ENCODE measurements at regions not wholly inside any gene's neighbourhood (a gene's known extent, or its start where the extent isn't known, plus 50 kb on each side); places are given as distances from the start of the nearest gene placed in this dataset.

DNA sequence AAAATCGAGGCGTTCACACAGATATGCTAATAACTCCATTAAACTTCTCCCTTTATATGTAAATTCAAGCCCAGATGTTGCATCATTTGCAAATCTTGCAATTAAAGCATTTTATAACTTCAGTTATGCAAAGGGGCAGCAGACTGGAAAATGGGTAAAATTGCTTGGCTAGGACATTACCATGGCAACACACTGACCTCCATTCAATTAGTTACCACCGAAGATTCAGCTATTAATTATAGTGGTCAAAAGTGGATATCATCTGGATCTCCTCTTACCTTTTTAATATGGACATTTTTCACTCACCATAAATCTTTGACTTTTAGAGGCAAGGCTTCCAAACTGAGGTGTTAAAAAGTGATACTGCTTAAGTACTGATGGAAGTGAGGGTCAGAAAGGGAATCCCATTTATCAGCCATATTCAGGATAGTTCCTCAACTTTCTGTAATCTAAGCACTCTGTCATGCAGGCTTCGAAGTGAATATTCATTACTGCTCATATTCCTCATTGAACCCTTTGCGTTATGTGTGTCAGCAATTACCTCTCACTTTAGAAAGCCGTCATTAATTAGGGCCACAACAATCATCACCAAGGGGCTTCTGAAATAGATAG, 386.2 kb upstream of the ROBO2 start:
- intact Hi-C loops (cut with DNase I), result no loop called here
- H3K36me3 ChIP-seq, result no peaks in the 10 kb centered on the region
- H3K4me3 ChIP-seq, result no peak overlapping the region
- H3K4me1 ChIP-seq, result no peaks in the 10 kb centered on the region
- no peaks in the 10 kb centered on the region for H3K27me3 ChIP-seq
- H3K27ac ChIP-seq, result no peak overlapping the region
- no peaks in the 10 kb centered on the region for H3K9me3 ChIP-seq
- no peak for DNase-seq (ENCODE audit: low spot score in 2 of 2)
- TF ChIP-seq, protein P1, sequence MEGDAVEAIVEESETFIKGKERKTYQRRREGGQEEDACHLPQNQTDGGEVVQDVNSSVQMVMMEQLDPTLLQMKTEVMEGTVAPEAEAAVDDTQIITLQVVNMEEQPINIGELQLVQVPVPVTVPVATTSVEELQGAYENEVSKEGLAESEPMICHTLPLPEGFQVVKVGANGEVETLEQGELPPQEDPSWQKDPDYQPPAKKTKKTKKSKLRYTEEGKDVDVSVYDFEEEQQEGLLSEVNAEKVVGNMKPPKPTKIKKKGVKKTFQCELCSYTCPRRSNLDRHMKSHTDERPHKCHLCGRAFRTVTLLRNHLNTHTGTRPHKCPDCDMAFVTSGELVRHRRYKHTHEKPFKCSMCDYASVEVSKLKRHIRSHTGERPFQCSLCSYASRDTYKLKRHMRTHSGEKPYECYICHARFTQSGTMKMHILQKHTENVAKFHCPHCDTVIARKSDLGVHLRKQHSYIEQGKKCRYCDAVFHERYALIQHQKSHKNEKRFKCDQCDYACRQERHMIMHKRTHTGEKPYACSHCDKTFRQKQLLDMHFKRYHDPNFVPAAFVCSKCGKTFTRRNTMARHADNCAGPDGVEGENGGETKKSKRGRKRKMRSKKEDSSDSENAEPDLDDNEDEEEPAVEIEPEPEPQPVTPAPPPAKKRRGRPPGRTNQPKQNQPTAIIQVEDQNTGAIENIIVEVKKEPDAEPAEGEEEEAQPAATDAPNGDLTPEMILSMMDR (IDR thresholded peaks at IDR 0.05), result no peak

DNA sequence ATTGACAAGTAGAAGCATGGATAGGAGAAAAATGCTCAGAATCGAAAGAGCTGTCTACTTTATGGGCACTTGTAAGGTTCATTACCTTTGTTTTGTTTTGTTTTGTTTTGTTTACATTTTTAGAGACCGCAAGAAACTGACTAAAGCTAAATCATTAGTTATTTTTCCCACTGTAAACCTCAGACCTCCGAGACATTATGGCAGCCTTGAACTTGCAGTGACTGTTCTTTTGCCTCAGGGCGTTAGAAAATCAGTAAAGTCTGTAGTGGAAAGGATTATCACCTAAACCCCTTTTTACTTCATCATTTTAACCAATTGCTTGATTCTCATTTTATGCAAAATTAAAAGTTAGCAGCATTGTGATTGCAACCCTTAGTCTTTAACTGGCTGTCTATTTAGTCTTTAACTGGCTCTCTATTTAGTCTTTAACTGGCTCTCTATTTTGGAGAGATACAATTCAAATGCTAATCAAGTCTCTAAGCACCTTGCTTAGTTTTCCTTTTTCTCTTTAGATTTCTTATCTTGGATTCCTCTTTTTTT, 383.3 kb upstream of the ROBO2 start:
- TF ChIP-seq, protein P1 (IDR thresholded peaks at IDR 0.05), result no peak
- Histone ChIP-seq H3K27ac (no peak overlapping the region), H3K4me1 (no peaks in the 10 kb centered on the region), H3K4me3 (no peak overlapping the region), H3K27me3 (no peaks in the 10 kb centered on the region), H3K36me3 (no peaks in the 10 kb centered on the region), H3K9me3 (no peaks in the 10 kb centered on the region)
- no peak for DNase-seq (ENCODE audit: low spot score in 2 of 2)
- intact Hi-C loops (cut with DNase I), result no loop called here

DNA sequence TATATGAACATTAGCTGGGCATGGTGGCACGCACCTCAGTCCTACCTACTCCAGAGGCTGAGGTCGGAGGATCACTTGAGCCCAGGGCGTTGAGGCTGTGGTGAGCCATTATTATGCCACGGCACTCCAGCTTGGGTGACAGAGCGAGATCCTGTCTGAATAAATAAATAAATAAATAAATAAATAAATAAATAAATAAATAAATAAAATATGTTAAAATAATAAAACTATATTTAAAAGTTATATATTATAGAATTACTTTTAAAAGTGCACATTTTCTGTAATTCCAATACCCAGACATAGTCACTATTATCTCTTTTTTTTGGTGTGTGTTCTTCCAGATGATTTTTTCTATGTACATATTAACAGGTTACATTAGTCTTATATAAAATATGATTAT, 382.0 kb upstream of the ROBO2 start:
- Histone ChIP-seq H3K27me3 (no peaks in the 10 kb centered on the region), H3K4me3 (no peak overlapping the region), H3K27ac (no peak overlapping the region), H3K9me3 (no peaks in the 10 kb centered on the region), H3K36me3 (no peaks in the 10 kb centered on the region), H3K4me1 (no peaks in the 10 kb centered on the region)
- DNase-seq (ENCODE audit: low spot score in 2 of 2), result no peak
- intact Hi-C loops (cut with DNase I), result no loop called here
- TF ChIP-seq, protein P1 (IDR thresholded peaks at IDR 0.05), result no peak

DNA sequence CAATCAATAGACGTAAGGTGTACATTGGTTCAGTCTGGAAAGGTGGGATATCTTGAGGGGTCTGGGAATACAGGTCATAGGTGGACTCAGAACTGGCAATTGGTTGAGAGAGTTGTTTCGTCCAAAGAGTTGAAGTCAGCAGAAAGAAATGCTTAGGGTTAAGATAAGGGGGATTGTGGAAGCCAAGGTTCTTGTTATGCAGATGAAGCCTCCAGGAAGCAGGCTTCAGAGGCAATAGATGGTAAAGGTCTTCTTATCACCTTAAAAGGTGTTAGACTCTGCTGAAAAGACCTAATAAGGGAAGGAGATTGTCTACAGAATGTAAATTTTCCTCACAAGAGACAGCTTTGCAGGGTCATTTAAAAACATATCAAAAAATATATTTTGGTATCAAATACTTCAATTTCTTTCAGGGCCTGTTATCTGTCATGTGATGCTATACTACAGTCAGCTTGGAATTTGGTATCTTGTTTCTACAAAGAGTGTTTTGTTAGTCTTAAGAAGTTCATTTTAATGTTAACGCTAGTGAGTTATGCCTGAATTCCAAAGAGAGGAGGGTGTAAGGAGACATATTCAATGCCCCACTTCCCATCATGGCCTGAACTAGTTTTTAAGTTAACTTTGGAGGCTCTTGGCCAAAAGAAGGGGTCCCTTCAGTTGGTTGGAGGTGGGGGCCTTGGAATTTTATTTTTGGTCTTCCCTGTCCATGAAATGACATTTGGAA, 378.2 kb upstream of the ROBO2 start:
- H3K27me3 ChIP-seq, result no peaks in the 10 kb centered on the region
- intact Hi-C loops (cut with DNase I), result no loop called here
- no peak overlapping the region for H3K4me3 ChIP-seq
- no peaks in the 10 kb centered on the region for H3K36me3 ChIP-seq
- no peak for DNase-seq (ENCODE audit: low spot score in 2 of 2)
- no peak overlapping the region for H3K27ac ChIP-seq
- no peaks in the 10 kb centered on the region for H3K4me1 ChIP-seq
- no peaks in the 10 kb centered on the region for H3K9me3 ChIP-seq
- TF ChIP-seq, protein P1 (IDR thresholded peaks at IDR 0.05), result no peak

DNA sequence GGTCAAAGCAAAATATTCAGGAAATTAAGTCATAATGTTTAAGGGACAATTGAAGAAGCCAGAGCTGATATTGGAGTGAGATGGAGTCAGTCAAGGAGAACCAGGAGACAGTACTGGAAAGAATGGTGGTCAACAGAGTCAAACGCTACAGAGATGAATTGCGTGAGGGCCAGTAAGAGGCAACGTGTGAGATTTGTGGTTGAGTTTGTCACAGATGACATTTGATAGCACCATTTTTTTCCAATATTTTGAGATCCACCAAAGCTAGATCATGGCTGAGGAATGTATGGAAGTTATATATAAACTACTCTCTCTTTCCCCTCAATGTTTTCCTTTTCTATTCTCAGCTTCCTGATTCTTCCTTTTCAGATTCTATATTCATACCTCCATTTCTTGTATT, 375.1 kb upstream of the ROBO2 start:
- no peak overlapping the region for H3K4me3 ChIP-seq
- TF ChIP-seq, protein P1 (IDR thresholded peaks at IDR 0.05), result no peak
- no peaks in the 10 kb centered on the region for H3K9me3 ChIP-seq
- intact Hi-C loops (cut with DNase I), result no loop called here
- no peak for DNase-seq (ENCODE audit: low spot score in 2 of 2)
- no peak overlapping the region for H3K27ac ChIP-seq
- H3K36me3 ChIP-seq, result no peaks in the 10 kb centered on the region
- H3K4me1 ChIP-seq, result no peaks in the 10 kb centered on the region
- H3K27me3 ChIP-seq, result no peaks in the 10 kb centered on the region

All from ascending aorta (tissue), 2 donors.